Muscle layer of colon (tissue), 2 donors: ENCODE measurements at regions not wholly inside any gene's neighbourhood (a gene's known extent, or its start where the extent isn't known, plus 50 kb on each side); places are given as distances from the start of the nearest gene placed in this dataset.

Experiments used
- H3K27ac ChIP-seq: one replicate; pipeline ENCODE4 v1.7.0; 2013; ENCODE audit warnings: low read depth, mild to moderate bottlenecking, low read length, moderate library complexity
- H3K27me3 ChIP-seq, 2 donors: one replicate each; pipeline ENCODE4 v1.7.0; 2013; ENCODE audit warnings: low read length in 2 of 2, mild to moderate bottlenecking in 2 of 2; ENCODE audit not compliant: insufficient read depth in 2 of 2, control insufficient read depth in 1 of 2
- H3K36me3 ChIP-seq: one replicate; pipeline ENCODE4 v1.7.0; 2013; ENCODE audit warnings: mild to moderate bottlenecking, low read length; ENCODE audit not compliant: insufficient read depth
- H3K4me1 ChIP-seq: one replicate; pipeline ENCODE4 v1.7.0; 2013; ENCODE audit warnings: mild to moderate bottlenecking, low read length; ENCODE audit not compliant: insufficient read depth
- H3K4me3 ChIP-seq, 2 donors: one replicate each; pipeline ENCODE4 v1.7.0; 2013; ENCODE audit warnings: low read length in 2 of 2, low read depth in 1 of 2, mild to moderate bottlenecking in 1 of 2, moderate library complexity in 1 of 2
- H3K9ac ChIP-seq: one replicate; pipeline ENCODE4 v1.7.0; 2013; ENCODE audit warnings: low read length
- H3K9me3 ChIP-seq: one replicate; pipeline ENCODE4 v1.7.0; 2013; ENCODE audit warnings: mild to moderate bottlenecking, low read length
- donor health status: abdominal sarcoma.
- donor health status: Adenocarcinoma of cecum.

GRCh38 chr5:6904860-6905259 is 191.6 kb downstream of the TENT4A start:
- Histone ChIP-seq H3K4me1 (peaks cover 23% of the 10 kb centered on the region), H3K9ac (no peak overlapping the region), H3K9me3 (no peaks in the 10 kb centered on the region), H3K27me3 (no peaks in the 10 kb centered on the region), H3K27ac (no peak overlapping the region), H3K36me3 (no peaks in the 10 kb centered on the region), H3K4me3 (no peak overlapping the region)

- Histone ChIP-seq H3K4me3 (no peak overlapping the region), H3K9ac (no peak overlapping the region), H3K4me1 (peaks cover 26% of the 10 kb centered on the region), H3K9me3 (no peaks in the 10 kb centered on the region), H3K27me3 (no peaks in the 10 kb centered on the region), H3K27ac (no peak overlapping the region), H3K36me3 (no peaks in the 10 kb centered on the region)
Observed at GRCh38 chr5:6905423-6905822, 192.2 kb downstream of the TENT4A start.

GRCh38 chr5:6905883-6906282 is 192.7 kb downstream of the TENT4A start:
- H3K4me3 ChIP-seq = no peak overlapping the region
- no peak overlapping the region for H3K27ac ChIP-seq
- H3K27me3 ChIP-seq = no peaks in the 10 kb centered on the region
- no peak overlapping the region for H3K9ac ChIP-seq
- H3K36me3 ChIP-seq = no peaks in the 10 kb centered on the region
- no peaks in the 10 kb centered on the region for H3K9me3 ChIP-seq
- H3K4me1 ChIP-seq = peaks cover 29% of the 10 kb centered on the region

- H3K27me3 ChIP-seq = no peaks in the 10 kb centered on the region
- H3K9me3 ChIP-seq = no peaks in the 10 kb centered on the region
- H3K27ac ChIP-seq = no peak overlapping the region
- no peak overlapping the region for H3K4me3 ChIP-seq
- no peaks in the 10 kb centered on the region for H3K36me3 ChIP-seq
- H3K9ac ChIP-seq = no peak overlapping the region
- peaks cover 38% of the 10 kb centered on the region for H3K4me1 ChIP-seq
Observed at GRCh38 chr5:6907320-6907918, 194.2 kb downstream of the TENT4A start.

- H3K9me3 ChIP-seq = no peaks in the 10 kb centered on the region
- H3K36me3 ChIP-seq = no peaks in the 10 kb centered on the region
- H3K27ac ChIP-seq = no peak overlapping the region
- no peaks in the 10 kb centered on the region for H3K27me3 ChIP-seq
- no peak overlapping the region for H3K9ac ChIP-seq
- H3K4me3 ChIP-seq = no peak overlapping the region
- peaks cover 43% of the 10 kb centered on the region for H3K4me1 ChIP-seq
Observed at GRCh38 chr5:6909901-6910300, 196.7 kb downstream of the TENT4A start.

GRCh38 chr5:6910950-6911349 is 197.7 kb downstream of the TENT4A start:
- H3K27ac ChIP-seq = peak overlapping the region; percentile 63
- peaks cover 43% of the 10 kb centered on the region for H3K4me1 ChIP-seq
- H3K27me3 ChIP-seq = no peaks in the 10 kb centered on the region
- no peak overlapping the region for H3K4me3 ChIP-seq
- no peaks in the 10 kb centered on the region for H3K9me3 ChIP-seq
- no peak overlapping the region for H3K9ac ChIP-seq
- H3K36me3 ChIP-seq = no peaks in the 10 kb centered on the region

- H3K4me1 ChIP-seq = peaks cover 40% of the 10 kb centered on the region
- no peak overlapping the region for H3K4me3 ChIP-seq
- no peaks in the 10 kb centered on the region for H3K36me3 ChIP-seq
- H3K9me3 ChIP-seq = no peaks in the 10 kb centered on the region
- H3K9ac ChIP-seq = no peak overlapping the region
- H3K27ac ChIP-seq = no peak overlapping the region
- no peaks in the 10 kb centered on the region for H3K27me3 ChIP-seq
Observed at GRCh38 chr5:6914347-6914746, 201.1 kb downstream of the TENT4A start.

- Histone ChIP-seq H3K9ac (no peak overlapping the region), H3K27ac (no peak overlapping the region), H3K4me1 (peaks cover 34% of the 10 kb centered on the region), H3K9me3 (no peaks in the 10 kb centered on the region), H3K4me3 (no peak overlapping the region), H3K36me3 (no peaks in the 10 kb centered on the region), H3K27me3 (no peaks in the 10 kb centered on the region)
Observed at GRCh38 chr5:6915574-6915973, 202.3 kb downstream of the TENT4A start.

GRCh38 chr5:6918255-6918654 is 205.0 kb downstream of the TENT4A start:
- no peaks in the 10 kb centered on the region for H3K36me3 ChIP-seq
- H3K9ac ChIP-seq = no peak overlapping the region
- H3K27me3 ChIP-seq = no peaks in the 10 kb centered on the region
- H3K9me3 ChIP-seq = no peaks in the 10 kb centered on the region
- peaks cover 10% of the 10 kb centered on the region for H3K4me1 ChIP-seq
- no peak overlapping the region for H3K27ac ChIP-seq
- H3K4me3 ChIP-seq = no peak overlapping the region

GRCh38 chr5:6920628-6921256 is 207.5 kb downstream of the TENT4A start:
- no peaks in the 10 kb centered on the region for H3K27me3 ChIP-seq
- no peaks in the 10 kb centered on the region for H3K36me3 ChIP-seq
- peak overlapping the region; percentile 61 for H3K27ac ChIP-seq
- H3K9me3 ChIP-seq = no peaks in the 10 kb centered on the region
- no peak overlapping the region for H3K4me3 ChIP-seq
- no peak overlapping the region for H3K9ac ChIP-seq
- H3K4me1 ChIP-seq = peaks cover 7% of the 10 kb centered on the region

GRCh38 chr5:6926491-6927038 is 213.3 kb downstream of the TENT4A start:
- peaks cover 11% of the 10 kb centered on the region for H3K4me1 ChIP-seq
- H3K9me3 ChIP-seq = no peaks in the 10 kb centered on the region
- H3K36me3 ChIP-seq = no peaks in the 10 kb centered on the region
- H3K27ac ChIP-seq = peak overlapping the region; percentile 24
- H3K4me3 ChIP-seq = no peak overlapping the region
- no peak overlapping the region for H3K9ac ChIP-seq
- no peaks in the 10 kb centered on the region for H3K27me3 ChIP-seq

- Histone ChIP-seq H3K4me3 (no peak overlapping the region), H3K9ac (no peak overlapping the region), H3K27me3 (no peaks in the 10 kb centered on the region), H3K9me3 (no peaks in the 10 kb centered on the region), H3K27ac (no peak overlapping the region), H3K4me1 (peaks cover 5% of the 10 kb centered on the region), H3K36me3 (no peaks in the 10 kb centered on the region)
Observed at GRCh38 chr5:6936031-6936430, 222.8 kb downstream of the TENT4A start.
